NCI-H345 treated with DMSO at 0.1 percent for 48 hours (cell line): ENCODE measurements at regions not wholly inside any gene's neighbourhood (a gene's known extent, or its start where the extent isn't known, plus 50 kb on each side); places are given as distances from the start of the nearest gene placed in this dataset.

Source experiments
- DNase-seq: peaks from one replicate; lab custom pipeline; 2025; ENCODE audit not compliant: unreplicated experiment; lab: John Stamatoyannopoulos, UW

DNA sequence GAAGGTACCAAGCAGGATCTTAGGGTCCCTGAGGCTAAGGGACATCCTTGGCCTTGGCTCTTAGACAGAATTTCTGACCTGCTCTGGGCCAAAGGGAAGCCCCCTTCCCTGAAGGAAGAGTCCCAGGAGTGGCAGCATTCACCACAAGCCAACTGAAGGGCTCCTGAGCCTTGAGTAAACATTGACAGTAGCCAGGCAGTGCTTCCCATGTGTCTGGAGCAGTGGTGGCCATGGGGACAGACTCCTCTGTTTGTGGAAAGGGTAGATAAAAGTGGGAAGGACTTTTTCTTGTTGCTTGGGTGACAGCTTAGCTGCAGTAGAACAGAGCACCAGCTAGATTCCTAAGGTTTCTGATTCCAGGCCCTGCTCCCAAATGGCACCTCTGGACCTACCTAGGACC, 61.4 kb upstream of the VLDLR start:
- DNase-seq: no peak

- DNase-seq: no peak
Measured at GRCh38 chr9:2565676-2566340, 55.8 kb upstream of the VLDLR start.

DNA sequence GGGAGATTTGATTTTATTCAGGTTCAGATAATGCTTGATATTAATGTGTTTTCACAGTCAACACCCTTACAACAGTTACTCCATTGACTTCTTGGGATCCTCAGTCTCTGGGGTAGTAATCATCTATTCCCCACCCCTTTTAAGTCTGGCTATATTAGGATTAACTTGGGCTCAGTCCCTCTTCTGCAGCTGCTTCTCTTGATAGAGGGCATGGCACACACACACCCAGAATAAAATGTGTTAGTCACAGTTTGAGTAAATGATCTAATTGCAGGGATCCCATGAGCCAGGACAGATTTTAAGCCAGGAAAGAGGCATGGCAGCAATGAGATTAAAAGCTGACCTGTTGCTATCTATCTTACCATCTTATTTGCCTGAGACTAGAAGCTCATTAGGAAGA, 53.7 kb upstream of the VLDLR start:
- DNase-seq: no peak

DNA sequence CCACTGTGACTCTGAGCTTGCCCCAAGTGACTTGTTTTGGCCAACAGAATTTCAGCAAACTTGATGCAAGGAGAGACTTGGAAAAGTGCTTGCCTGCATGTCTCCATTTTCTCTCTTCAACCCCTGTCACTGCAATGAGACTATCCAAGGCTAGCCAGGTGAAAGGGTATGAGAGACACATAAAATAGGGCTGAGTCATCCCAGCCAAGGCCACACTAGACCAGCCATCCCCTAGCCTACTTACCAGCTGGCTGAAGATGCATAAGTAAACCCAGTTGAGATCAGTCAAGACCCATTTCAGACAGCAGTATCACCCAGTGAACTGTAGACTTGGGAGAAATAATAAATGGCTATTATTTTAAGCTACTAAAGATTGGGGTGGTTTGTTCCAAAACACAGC, 52.9 kb upstream of the VLDLR start:
- DNase-seq: no peak

DNA sequence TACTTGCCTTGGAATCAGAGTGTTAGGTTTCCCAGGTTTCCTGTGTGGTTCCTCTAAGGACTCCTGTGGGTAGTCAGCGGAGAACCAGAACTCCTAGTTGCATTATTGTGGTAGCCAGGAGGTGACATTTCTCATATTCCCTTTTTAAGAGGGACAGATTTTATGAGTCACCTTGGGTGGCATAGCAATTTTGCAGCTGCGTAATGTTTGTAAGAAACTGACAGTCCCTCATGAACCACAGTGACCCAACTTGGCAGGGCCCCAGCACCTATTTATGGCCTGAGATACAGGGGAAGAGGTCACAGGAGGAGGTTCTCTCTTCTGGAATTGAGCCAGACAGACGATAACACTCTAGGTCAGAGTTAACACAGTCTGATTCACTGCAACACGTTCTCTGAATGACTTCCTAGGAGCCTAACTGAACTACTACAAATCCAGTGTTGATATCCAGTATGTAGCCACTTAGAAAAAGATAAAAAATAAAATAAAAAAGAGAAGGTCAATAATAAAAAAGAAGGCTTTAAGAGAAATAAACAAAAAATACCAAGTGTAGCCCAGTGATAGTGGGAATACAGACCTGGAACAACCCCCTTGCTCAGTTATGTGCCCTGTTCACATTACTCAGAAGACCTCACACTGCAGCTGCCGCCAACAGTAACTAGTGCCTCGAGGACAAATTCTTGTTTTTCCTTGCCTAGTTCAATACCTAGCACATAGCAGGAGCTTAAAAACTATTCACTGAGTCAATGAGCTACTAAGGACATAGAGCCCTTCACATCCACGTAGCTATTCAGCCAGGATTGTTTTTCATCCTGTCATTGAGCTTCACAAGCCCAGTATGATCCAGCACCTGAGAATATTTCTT, 50.7 kb upstream of the VLDLR start:
- DNase-seq: peak; percentile 53
